ENCODE measurements at regions not wholly inside any gene's neighbourhood (a gene's known extent, or its start where the extent isn't known, plus 50 kb on each side); places are given as distances from the start of the nearest gene placed in this dataset.
A peak's percentile ranks its signal among the peaks of the same experiment; 100 is the strongest.

GRCh38 chr1:82110366-82111254 is 309.9 kb downstream of the ADGRL2 start:
- H3K4me1 ChIP-seq (ENCODE audit: control insufficient read depth in 2 of 3, insufficient read depth in 2 of 3, low read depth in 1 of 3, low read length in 3 of 3): no peaks in the 10 kb centered on the region
- no peaks in the 10 kb centered on the region for H3K27me3 ChIP-seq (ENCODE audit: control insufficient read depth, insufficient read depth, low read length)
- no peak overlapping the region for H3K4me3 ChIP-seq (ENCODE audit: low read length in 3 of 3)
- no peaks in the 10 kb centered on the region for H3K36me3 ChIP-seq (ENCODE audit: control insufficient read depth in 2 of 3, insufficient read depth in 3 of 3, low read length in 3 of 3)
- intact Hi-C loops (cut with DNase I): no loop called here
- peak; percentile 8 for FAIRE-seq
- TF ChIP-seq CTCF (IDR thresholded peaks at IDR 0.05; ENCODE audit: borderline replicate concordance, extremely low read depth, insufficient read depth): no peak
- H3K9ac ChIP-seq (ENCODE audit: low read length in 3 of 3): no peak overlapping the region
- no peak overlapping the region for H3K27ac ChIP-seq (ENCODE audit: low read depth in 2 of 2, low read length in 2 of 2)
- DNase-seq: peak in 2 of 5 donors; percentile 30 to 68
- no peaks in the 10 kb centered on the region for H3K9me3 ChIP-seq (ENCODE audit: control insufficient read depth in 2 of 3, insufficient read depth in 1 of 3, low read length in 3 of 3)

GRCh38 chr1:82108843-82109242 is 308.1 kb downstream of the ADGRL2 start:
- H3K9me3 ChIP-seq (ENCODE audit: control insufficient read depth in 2 of 3, insufficient read depth in 1 of 3, low read length in 3 of 3): no peaks in the 10 kb centered on the region
- H3K4me3 ChIP-seq (ENCODE audit: low read length in 3 of 3): no peak overlapping the region
- no peaks in the 10 kb centered on the region for H3K36me3 ChIP-seq (ENCODE audit: control insufficient read depth in 2 of 3, insufficient read depth in 3 of 3, low read length in 3 of 3)
- DNase-seq: no peak
- no peak for TF ChIP-seq CTCF (IDR thresholded peaks at IDR 0.05; ENCODE audit: borderline replicate concordance, extremely low read depth, insufficient read depth)
- no peak overlapping the region for H3K27ac ChIP-seq (ENCODE audit: low read depth in 2 of 2, low read length in 2 of 2)
- intact Hi-C loops (cut with DNase I): no loop called here
- no peaks in the 10 kb centered on the region for H3K27me3 ChIP-seq (ENCODE audit: control insufficient read depth, insufficient read depth, low read length)
- no peak for FAIRE-seq
- H3K9ac ChIP-seq (ENCODE audit: low read length in 3 of 3): no peak overlapping the region
- H3K4me1 ChIP-seq (ENCODE audit: control insufficient read depth in 2 of 3, insufficient read depth in 2 of 3, low read depth in 1 of 3, low read length in 3 of 3): no peaks in the 10 kb centered on the region

GRCh38 chr1:82106672-82107071 is 305.9 kb downstream of the ADGRL2 start:
- DNase-seq (no peak), FAIRE-seq (no peak)
- Histone ChIP-seq H3K4me1 (ENCODE audit: control insufficient read depth in 2 of 3, insufficient read depth in 2 of 3, low read depth in 1 of 3, low read length in 3 of 3) (no peaks in the 10 kb centered on the region), H3K27ac (ENCODE audit: low read depth in 2 of 2, low read length in 2 of 2) (no peak overlapping the region), H3K36me3 (ENCODE audit: control insufficient read depth in 2 of 3, insufficient read depth in 3 of 3, low read length in 3 of 3) (no peaks in the 10 kb centered on the region), H3K4me3 (ENCODE audit: low read length in 3 of 3) (no peak overlapping the region), H3K9me3 (ENCODE audit: control insufficient read depth in 2 of 3, insufficient read depth in 1 of 3, low read length in 3 of 3) (no peaks in the 10 kb centered on the region), H3K9ac (ENCODE audit: low read length in 3 of 3) (no peak overlapping the region), H3K27me3 (ENCODE audit: control insufficient read depth, insufficient read depth, low read length) (no peaks in the 10 kb centered on the region)
- no peak for TF ChIP-seq CTCF (IDR thresholded peaks at IDR 0.05; ENCODE audit: borderline replicate concordance, extremely low read depth, insufficient read depth)
- intact Hi-C loops (cut with DNase I): no loop called here
